A673 (cell line): ENCODE measurements at regions not wholly inside any gene's neighbourhood (a gene's known extent, or its start where the extent isn't known, plus 50 kb on each side); places are given as distances from the start of the nearest gene placed in this dataset.

ENCODE experiments used
- CTCF ChIP-seq: fragments of 300-800, 200-600 bp; sonication (generic); conservative IDR thresholded peaks from 2 replicates; pipeline ENCODE4 v1.5.1; 2017; ENCODE audit warnings: low read depth, mild to moderate bottlenecking, antibody characterized with exemption, low read length, moderate library complexity, mixed read lengths
- EZH2 ChIP-seq: fragments of 200-600 bp; sonication (generic); IDR thresholded peaks from 2 replicates; pipeline ENCODE4 v1.6.1; 2017; ENCODE audit warnings: borderline replicate concordance, low read depth, mild to moderate bottlenecking, mixed read lengths, antibody characterized with exemption, low read length; ENCODE audit not compliant: poor library complexity, severe bottlenecking

GRCh38 chr4:138398322-138398721 is 156.2 kb upstream of the SLC7A11 start:
- TF ChIP-seq EZH2 (no peak), CTCF (no peak)
